Peyer's patch (tissue), 4 donors: ENCODE measurements at regions not wholly inside any gene's neighbourhood (a gene's known extent, or its start where the extent isn't known, plus 50 kb on each side); places are given as distances from the start of the nearest gene placed in this dataset.

ENCODE experiments used
- POLR2A ChIP-seq, 2 donors: fragments of 450-650 bp; IDR thresholded peaks; one replicate each; pipeline ENCODE4 v1.5.1; 2017; ENCODE audit warnings: antibody characterized with exemption in 2 of 2, mild to moderate bottlenecking in 2 of 2, moderate library complexity in 2 of 2
- TF ChIP-seq, protein P1 (sequence below), 6 experiments: fragments of 450-650 bp in 4 of 6; fragments of 200-600 bp in 2 of 6; sonication (generic) in 1 of 6; IDR thresholded peaks; one replicate each; pipeline ENCODE4 v1.5.1; 2017 to 2019; ENCODE audit warnings: antibody characterized with exemption in 6 of 6, mild to moderate bottlenecking in 3 of 6, moderate library complexity in 1 of 6

DNA sequence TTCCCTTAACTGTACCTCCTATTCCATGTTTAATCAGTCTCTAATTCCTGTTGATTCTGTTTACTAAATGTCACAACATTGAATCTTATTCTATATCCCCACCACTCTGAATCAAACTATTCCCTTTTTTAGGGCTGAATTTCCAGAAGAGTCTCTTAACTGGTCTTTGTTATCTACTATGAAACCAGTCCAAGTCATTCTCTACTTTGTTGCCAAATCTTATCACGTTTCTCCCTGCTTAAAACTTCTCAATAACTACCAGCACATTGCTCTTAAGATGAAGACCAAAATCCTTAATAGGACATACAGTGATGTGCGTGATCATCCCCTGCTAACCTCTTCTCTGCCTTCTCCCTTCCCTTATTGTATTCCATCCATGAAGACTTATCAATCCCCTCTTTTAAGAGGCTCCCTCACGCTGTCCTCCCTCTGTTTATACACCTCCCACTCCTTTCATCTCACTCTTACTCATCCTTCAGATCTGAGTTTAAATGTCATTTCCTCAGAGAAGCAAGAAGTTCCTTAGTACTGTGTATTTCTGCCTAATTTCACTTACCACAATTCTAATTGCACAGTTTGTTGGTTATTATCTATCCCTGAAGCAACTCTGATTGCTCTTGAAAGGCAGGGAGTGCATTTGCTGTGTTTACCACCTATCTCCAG lies 143.0 kb upstream of the AHI1 start:
- TF ChIP-seq, protein P1, sequence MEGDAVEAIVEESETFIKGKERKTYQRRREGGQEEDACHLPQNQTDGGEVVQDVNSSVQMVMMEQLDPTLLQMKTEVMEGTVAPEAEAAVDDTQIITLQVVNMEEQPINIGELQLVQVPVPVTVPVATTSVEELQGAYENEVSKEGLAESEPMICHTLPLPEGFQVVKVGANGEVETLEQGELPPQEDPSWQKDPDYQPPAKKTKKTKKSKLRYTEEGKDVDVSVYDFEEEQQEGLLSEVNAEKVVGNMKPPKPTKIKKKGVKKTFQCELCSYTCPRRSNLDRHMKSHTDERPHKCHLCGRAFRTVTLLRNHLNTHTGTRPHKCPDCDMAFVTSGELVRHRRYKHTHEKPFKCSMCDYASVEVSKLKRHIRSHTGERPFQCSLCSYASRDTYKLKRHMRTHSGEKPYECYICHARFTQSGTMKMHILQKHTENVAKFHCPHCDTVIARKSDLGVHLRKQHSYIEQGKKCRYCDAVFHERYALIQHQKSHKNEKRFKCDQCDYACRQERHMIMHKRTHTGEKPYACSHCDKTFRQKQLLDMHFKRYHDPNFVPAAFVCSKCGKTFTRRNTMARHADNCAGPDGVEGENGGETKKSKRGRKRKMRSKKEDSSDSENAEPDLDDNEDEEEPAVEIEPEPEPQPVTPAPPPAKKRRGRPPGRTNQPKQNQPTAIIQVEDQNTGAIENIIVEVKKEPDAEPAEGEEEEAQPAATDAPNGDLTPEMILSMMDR (IDR thresholded peaks at IDR 0.05) = no peak
- TF ChIP-seq POLR2A (IDR thresholded peaks at IDR 0.05) = no peak
